ENCODE measurements at regions not wholly inside any gene's neighbourhood (a gene's known extent, or its start where the extent isn't known, plus 50 kb on each side); places are given as distances from the start of the nearest gene placed in this dataset.

- no peak for DNase-seq
Measured at GRCh38 chr4:75102787-75103085, 169.8 kb downstream of the PARM1 start.

GRCh38 chr4:75101906-75102786 lies 169.2 kb downstream of the PARM1 start:
- DNase-seq = no peak
